ENCODE measurements at regions not wholly inside any gene's neighbourhood (a gene's known extent, or its start where the extent isn't known, plus 50 kb on each side); places are given as distances from the start of the nearest gene placed in this dataset.

DNA sequence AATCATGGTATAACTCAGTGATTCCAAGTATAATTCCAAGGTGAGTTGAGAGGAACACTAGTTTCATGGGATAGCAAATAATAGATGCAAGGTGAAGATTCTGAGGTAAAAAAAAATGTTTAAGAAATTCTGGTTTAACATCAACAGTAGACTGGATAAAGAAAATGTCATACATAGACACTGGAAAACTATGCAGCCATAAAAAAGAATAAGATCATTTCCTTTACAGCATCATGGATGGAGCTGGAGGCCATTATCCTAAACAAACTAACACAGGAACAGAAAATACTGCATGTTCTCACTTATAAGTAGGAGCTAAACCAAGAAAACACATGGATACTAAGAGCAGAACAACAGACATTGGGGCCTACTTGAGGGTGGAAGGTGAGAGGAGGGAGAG lies 54.6 kb upstream of the LEF1 start:
- CTCF ChIA-PET, result interaction anchor here (0.6 to 0.7 kb wide), 2 partner anchors 361 to 1498 kb away, joined by 3 read pairs; no protein-coding TSS in a partner anchor
- Mint-ChIP-seq H3K27ac (ENCODE audit: low read depth, unreplicated experiment) (no peak overlapping the region), H3K4me3 (ENCODE audit: unreplicated experiment) (no peak overlapping the region), H3K27me3 (ENCODE audit: insufficient read depth, unreplicated experiment) (no peaks in the 10 kb centered on the region), H3K36me3 (ENCODE audit: insufficient read depth, unreplicated experiment) (no peaks in the 10 kb centered on the region), H3K9me3 (ENCODE audit: unreplicated experiment) (no peaks in the 10 kb centered on the region), H3K4me1 (ENCODE audit: insufficient read depth, unreplicated experiment) (no peaks in the 10 kb centered on the region)
- no TSS peak for BruUV-seq (replicated peaks)
- intact Hi-C loops (cut with micrococcal nuclease), result no loop called here
- DNase-seq (ENCODE audit: unreplicated experiment), result no peak
- TF ChIP-seq, protein P1, sequence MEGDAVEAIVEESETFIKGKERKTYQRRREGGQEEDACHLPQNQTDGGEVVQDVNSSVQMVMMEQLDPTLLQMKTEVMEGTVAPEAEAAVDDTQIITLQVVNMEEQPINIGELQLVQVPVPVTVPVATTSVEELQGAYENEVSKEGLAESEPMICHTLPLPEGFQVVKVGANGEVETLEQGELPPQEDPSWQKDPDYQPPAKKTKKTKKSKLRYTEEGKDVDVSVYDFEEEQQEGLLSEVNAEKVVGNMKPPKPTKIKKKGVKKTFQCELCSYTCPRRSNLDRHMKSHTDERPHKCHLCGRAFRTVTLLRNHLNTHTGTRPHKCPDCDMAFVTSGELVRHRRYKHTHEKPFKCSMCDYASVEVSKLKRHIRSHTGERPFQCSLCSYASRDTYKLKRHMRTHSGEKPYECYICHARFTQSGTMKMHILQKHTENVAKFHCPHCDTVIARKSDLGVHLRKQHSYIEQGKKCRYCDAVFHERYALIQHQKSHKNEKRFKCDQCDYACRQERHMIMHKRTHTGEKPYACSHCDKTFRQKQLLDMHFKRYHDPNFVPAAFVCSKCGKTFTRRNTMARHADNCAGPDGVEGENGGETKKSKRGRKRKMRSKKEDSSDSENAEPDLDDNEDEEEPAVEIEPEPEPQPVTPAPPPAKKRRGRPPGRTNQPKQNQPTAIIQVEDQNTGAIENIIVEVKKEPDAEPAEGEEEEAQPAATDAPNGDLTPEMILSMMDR (IDR thresholded peaks at IDR 0.05; ENCODE audit: unreplicated experiment), result no peak
- POLR2A ChIA-PET, result no interaction called here

DNA sequence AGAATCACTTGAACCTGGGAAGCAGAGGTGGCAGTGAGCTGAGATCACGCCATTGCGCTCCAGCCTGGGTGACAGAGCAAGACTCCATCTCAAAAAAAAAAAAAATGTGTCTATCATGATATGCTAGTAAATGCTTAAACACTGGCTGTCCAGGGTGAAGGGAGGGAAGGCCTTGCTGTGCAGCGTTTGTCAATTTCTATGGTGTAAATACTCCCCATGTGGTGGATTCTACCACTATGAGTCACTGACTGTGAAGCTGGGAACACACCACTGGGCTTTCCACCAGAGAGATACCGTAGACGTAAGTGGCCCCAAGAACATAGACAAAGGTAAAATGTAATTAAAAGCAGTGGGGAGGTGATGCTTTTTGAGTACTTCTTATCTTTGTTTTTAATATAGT lies 51.3 kb upstream of the LEF1 start:
- no peak overlapping the region for H3K4me3 Mint-ChIP-seq (ENCODE audit: unreplicated experiment)
- BruUV-seq (replicated peaks), result no TSS peak
- H3K36me3 Mint-ChIP-seq (ENCODE audit: insufficient read depth, unreplicated experiment), result no peaks in the 10 kb centered on the region
- intact Hi-C loops (cut with micrococcal nuclease), result no loop called here
- ChIA-PET POLR2A (no interaction called here), CTCF (no interaction called here)
- TF ChIP-seq, protein P1 (IDR thresholded peaks at IDR 0.05; ENCODE audit: unreplicated experiment), result no peak
- H3K4me1 Mint-ChIP-seq (ENCODE audit: insufficient read depth, unreplicated experiment), result no peaks in the 10 kb centered on the region
- H3K27ac Mint-ChIP-seq (ENCODE audit: low read depth, unreplicated experiment), result no peak overlapping the region
- no peaks in the 10 kb centered on the region for H3K27me3 Mint-ChIP-seq (ENCODE audit: insufficient read depth, unreplicated experiment)
- H3K9me3 Mint-ChIP-seq (ENCODE audit: unreplicated experiment), result no peaks in the 10 kb centered on the region
- DNase-seq (ENCODE audit: unreplicated experiment), result no peak
